WTC11 (cell line): ENCODE measurements at regions not wholly inside any gene's neighbourhood (a gene's known extent, or its start where the extent isn't known, plus 50 kb on each side); places are given as distances from the start of the nearest gene placed in this dataset.

Experiments
- ATAC-seq: fragments of 200-7000 bp; cut with Tn5 transposase; 2 replicates; pipeline ENCODE4 v1.10.0; 2021; ENCODE audit warnings: mild to moderate bottlenecking, moderate library complexity
- CTCF ChIA-PET: fragments of 300-600 bp; sonication (Branson Sonifier 250); formaldehyde crosslinking; loops from one replicate; lab custom pipeline; 2021; ENCODE audit warnings: antibody characterized with exemption; lab: Charles Lee
- POLR2A ChIA-PET: fragments of 350-600 bp; sonication (Branson Sonifier 250); formaldehyde crosslinking; loops from one replicate; lab custom pipeline; 2021; ENCODE audit warnings: antibody characterized with exemption; lab: Charles Lee
- DNase-seq: peaks from one replicate; pipeline ENCODE4 v3.0.0; 2021; ENCODE audit warnings: low spot score
- H3K27ac Mint-ChIP-seq: 2 replicates; pipeline ENCODE4 v1.8.0; 2021; ENCODE audit warnings: mixed read lengths
- H3K27me3 Mint-ChIP-seq: 2 replicates; pipeline ENCODE4 v1.8.0; 2021; ENCODE audit warnings: low read depth, mild to moderate bottlenecking, moderate library complexity, mixed read lengths
- H3K36me3 Mint-ChIP-seq: 2 replicates; pipeline ENCODE4 v1.8.0; 2021; ENCODE audit warnings: mixed read lengths
- H3K4me1 Mint-ChIP-seq: 2 replicates; pipeline ENCODE4 v1.8.0; 2022; ENCODE audit warnings: mixed read lengths
- H3K4me3 Mint-ChIP-seq: 2 replicates; pipeline ENCODE4 v1.8.0; 2021; ENCODE audit warnings: mild to moderate bottlenecking, moderate library complexity, mixed read lengths
- H3K9me3 Mint-ChIP-seq: 2 replicates; pipeline ENCODE4 v1.8.0; 2021; ENCODE audit warnings: mixed read lengths
- AFF4 ChIP-seq: sonication (generic); formaldehyde crosslinking; IDR thresholded peaks from 2 replicates; pipeline ENCODE4 v1.8.1; 2023; ENCODE audit warnings: mild to moderate bottlenecking, missing genetic modification reagents, borderline replicate concordance
- CREB1 ChIP-seq: sonication (generic); formaldehyde crosslinking; IDR thresholded peaks from 2 replicates; pipeline ENCODE4 v1.8.0; 2023; ENCODE audit warnings: mild to moderate bottlenecking, missing genetic modification reagents
- CTCF ChIP-seq: fragments of 200-600 bp; IDR thresholded peaks from 2 replicates; pipeline ENCODE4 v1.8.0; 2022; ENCODE audit warnings: antibody characterized with exemption
- EMX1 ChIP-seq: fragments of 250-450 bp; sonication (Bioruptor Pico); IDR thresholded peaks from 2 replicates; pipeline ENCODE4 v1.8.0; 2021; ENCODE audit warnings: mild to moderate bottlenecking
- FOXP1 ChIP-seq: sonication (generic); formaldehyde crosslinking; IDR thresholded peaks from 2 replicates; pipeline ENCODE4 v1.8.0; 2022; ENCODE audit warnings: missing genetic modification reagents, mild to moderate bottlenecking, moderate library complexity, borderline replicate concordance
- HMGXB4 ChIP-seq: sonication (generic); formaldehyde crosslinking; IDR thresholded peaks from 2 replicates; pipeline ENCODE4 v1.8.1; 2023; ENCODE audit warnings: mild to moderate bottlenecking, moderate library complexity, missing genetic modification reagents
- IRF2 ChIP-seq: sonication (generic); formaldehyde crosslinking; IDR thresholded peaks from 2 replicates; pipeline ENCODE4 v1.8.0; 2022; ENCODE audit warnings: low read depth, missing genetic modification reagents, borderline replicate concordance
- MYBL2 ChIP-seq: sonication (generic); formaldehyde crosslinking; IDR thresholded peaks from 2 replicates; pipeline ENCODE4 v1.8.1; 2023; ENCODE audit warnings: mild to moderate bottlenecking, moderate library complexity, missing genetic modification reagents
- NFYB ChIP-seq: sonication (generic); formaldehyde crosslinking; conservative IDR thresholded peaks from 2 replicates; pipeline ENCODE4 v1.8.0; 2022; ENCODE audit warnings: low read depth, missing genetic modification reagents
- NR3C1 ChIP-seq: sonication (generic); formaldehyde crosslinking; conservative IDR thresholded peaks from 2 replicates; pipeline ENCODE4 v1.8.1; 2023; ENCODE audit warnings: low read depth, mild to moderate bottlenecking, missing genetic modification reagents
- PRDM15 ChIP-seq: sonication (generic); formaldehyde crosslinking; IDR thresholded peaks from 2 replicates; pipeline ENCODE4 v1.8.0; 2022; ENCODE audit warnings: missing genetic modification reagents
- TEAD1 ChIP-seq: sonication (generic); formaldehyde crosslinking; IDR thresholded peaks from 2 replicates; pipeline ENCODE4 v1.8.0; 2022; ENCODE audit warnings: mild to moderate bottlenecking, missing genetic modification reagents
- TEAD4 ChIP-seq: sonication (generic); formaldehyde crosslinking; IDR thresholded peaks from 2 replicates; pipeline ENCODE4 v1.8.0; 2022; ENCODE audit warnings: mild to moderate bottlenecking, missing genetic modification reagents
- TP53 ChIP-seq: sonication (generic); formaldehyde crosslinking; IDR thresholded peaks from 2 replicates; pipeline ENCODE4 v1.8.1; 2023; ENCODE audit warnings: mild to moderate bottlenecking, missing genetic modification reagents
- USF2 ChIP-seq: sonication (generic); formaldehyde crosslinking; IDR thresholded peaks from 2 replicates; pipeline ENCODE4 v1.8.1; 2023; ENCODE audit warnings: mild to moderate bottlenecking, missing genetic modification reagents, moderate library complexity
- ZBTB21 ChIP-seq: sonication (generic); formaldehyde crosslinking; IDR thresholded peaks from 2 replicates; pipeline ENCODE4 v1.8.1; 2023; ENCODE audit warnings: mild to moderate bottlenecking, missing genetic modification reagents, borderline replicate concordance
- ZMAT4 ChIP-seq: fragments of 250-450 bp; sonication (Bioruptor Pico); IDR thresholded peaks from 2 replicates; pipeline ENCODE4 v1.9.0; 2021; ENCODE audit warnings: mild to moderate bottlenecking
- ZNF138 ChIP-seq: sonication (generic); formaldehyde crosslinking; conservative IDR thresholded peaks from 2 replicates; pipeline ENCODE4 v1.8.1; 2022; ENCODE audit warnings: mild to moderate bottlenecking, moderate library complexity, missing genetic modification reagents
- ZNF396 ChIP-seq: fragments of 250-450 bp; sonication (Bioruptor Pico); IDR thresholded peaks from 2 replicates; pipeline ENCODE4 v1.8.0; 2021; ENCODE audit warnings: mild to moderate bottlenecking, moderate library complexity, borderline replicate concordance
- ZNF512 ChIP-seq: sonication (generic); formaldehyde crosslinking; IDR thresholded peaks from 2 replicates; pipeline ENCODE4 v1.8.1; 2022; ENCODE audit warnings: missing genetic modification reagents, borderline replicate concordance
- ZSCAN18 ChIP-seq: fragments of 250-450 bp; sonication (Bioruptor Pico); IDR thresholded peaks from 2 replicates; pipeline ENCODE4 v2.1.2; 2022; ENCODE audit warnings: mild to moderate bottlenecking, moderate library complexity

GRCh38 chr5:87778876-87779275 lies 366.1 kb upstream of the CCNH start:
- DNase-seq (no peak), ATAC-seq (no peak)
- Mint-ChIP-seq H3K4me1 (peaks cover 29% of the 10 kb centered on the region), H3K9me3 (no peaks in the 10 kb centered on the region), H3K36me3 (no peaks in the 10 kb centered on the region), H3K4me3 (no peak overlapping the region), H3K27ac (no peak overlapping the region), H3K27me3 (peaks cover 19% of the 10 kb centered on the region)
- POLR2A ChIA-PET, result no interaction called here
- TF ChIP-seq EMX1 (CRISPR knock-in tag), result no peak
- no peak for TF ChIP-seq IRF2 (CRISPR knock-in tag)
- TF ChIP-seq CTCF, result no peak
- TF ChIP-seq NR3C1, result no peak
- TF ChIP-seq ZNF396, result no peak
- TF ChIP-seq TP53 (CRISPR knock-in tag), result no peak
- no peak for TF ChIP-seq MYBL2 (CRISPR knock-in tag)
- TF ChIP-seq USF2 (CRISPR knock-in tag), result no peak
- no peak for TF ChIP-seq ZSCAN18 (CRISPR knock-in tag)
- TF ChIP-seq HMGXB4 (CRISPR knock-in tag), result no peak
- no peak for TF ChIP-seq ZNF138 (CRISPR knock-in tag)
- no peak for TF ChIP-seq CREB1
- CTCF ChIA-PET, result interaction anchor here (1.0 to 1.1 kb wide), 2 partner anchors 362 to 882 kb away, joined by 3 read pairs; no protein-coding TSS in a partner anchor

GRCh38 chr5:87777877-87778276 lies 365.1 kb upstream of the CCNH start:
- H3K4me3 Mint-ChIP-seq, result no peak overlapping the region
- CTCF ChIA-PET, result interaction anchor here (1.0 kb wide), 2 partner anchors 363 to 947 kb away, joined by 3 read pairs; no protein-coding TSS in a partner anchor
- peaks cover 10% of the 10 kb centered on the region for H3K27me3 Mint-ChIP-seq
- DNase-seq, result no peak
- H3K9me3 Mint-ChIP-seq, result no peaks in the 10 kb centered on the region
- peaks cover 29% of the 10 kb centered on the region for H3K4me1 Mint-ChIP-seq
- no peaks in the 10 kb centered on the region for H3K36me3 Mint-ChIP-seq
- no peak overlapping the region for H3K27ac Mint-ChIP-seq
- POLR2A ChIA-PET, result no interaction called here
- no peak for ATAC-seq
- no peak for TF ChIP-seq ZNF512 (CRISPR knock-in tag)
- no peak for TF ChIP-seq AFF4 (CRISPR knock-in tag)
- no peak for TF ChIP-seq FOXP1 (CRISPR knock-in tag)
- TF ChIP-seq TEAD1 (CRISPR knock-in tag), result no peak
- TF ChIP-seq PRDM15, result no peak
- no peak for TF ChIP-seq ZMAT4 (CRISPR knock-in tag)
- no peak for TF ChIP-seq NFYB (CRISPR knock-in tag)
- no peak for TF ChIP-seq ZBTB21
- no peak for TF ChIP-seq TEAD4 (CRISPR knock-in tag)
